ENCODE measurements at regions not wholly inside any gene's neighbourhood (a gene's known extent, or its start where the extent isn't known, plus 50 kb on each side); places are given as distances from the start of the nearest gene placed in this dataset.
A peak's percentile ranks its signal among the peaks of the same experiment; 100 is the strongest.

GRCh38 chr6:22845467-22845866 lies 276.1 kb downstream of the HDGFL1 start:
- DNase-seq (ENCODE audit: low read depth), result no peak
- TF ChIP-seq CTCF (IDR thresholded peaks at IDR 0.05; ENCODE audit: insufficient read depth, low read depth, low read length), result no peak
- H3K4me3 ChIP-seq (ENCODE audit: low read depth, low read length), result no peak overlapping the region

- H3K4me3 ChIP-seq (ENCODE audit: low read depth, low read length), result no peak overlapping the region
- no peak for TF ChIP-seq CTCF (IDR thresholded peaks at IDR 0.05; ENCODE audit: insufficient read depth, low read depth, low read length)
- no peak for DNase-seq (ENCODE audit: low read depth)
These were observed 278.8 kb downstream of the HDGFL1 start for GRCh38 chr6:22848121-22848520.

- H3K4me3 ChIP-seq (ENCODE audit: low read depth, low read length), result no peak overlapping the region
- no peak for DNase-seq (ENCODE audit: low read depth)
- no peak for TF ChIP-seq CTCF (IDR thresholded peaks at IDR 0.05; ENCODE audit: insufficient read depth, low read depth, low read length)
These were observed 280.6 kb downstream of the HDGFL1 start for GRCh38 chr6:22849921-22850320.

- DNase-seq (ENCODE audit: low read depth), result no peak
- no peak for TF ChIP-seq CTCF (IDR thresholded peaks at IDR 0.05; ENCODE audit: insufficient read depth, low read depth, low read length)
- no peak overlapping the region for H3K4me3 ChIP-seq (ENCODE audit: low read depth, low read length)
These were observed 282.7 kb downstream of the HDGFL1 start for GRCh38 chr6:22852101-22852500.

GRCh38 chr6:22873513-22874136 lies 304.3 kb downstream of the HDGFL1 start:
- TF ChIP-seq CTCF (IDR thresholded peaks at IDR 0.05; ENCODE audit: insufficient read depth, low read depth, low read length), result no peak
- DNase-seq (ENCODE audit: low read depth), result peak; percentile 59
- H3K4me3 ChIP-seq (ENCODE audit: low read depth, low read length), result no peak overlapping the region

- no peak for DNase-seq (ENCODE audit: low read depth)
- no peak for TF ChIP-seq CTCF (IDR thresholded peaks at IDR 0.05; ENCODE audit: insufficient read depth, low read depth, low read length)
- H3K4me3 ChIP-seq (ENCODE audit: low read depth, low read length), result no peak overlapping the region
These were observed 306.5 kb downstream of the HDGFL1 start for GRCh38 chr6:22875845-22876244.

- no peak overlapping the region for H3K4me3 ChIP-seq (ENCODE audit: low read depth, low read length)
- no peak for TF ChIP-seq CTCF (IDR thresholded peaks at IDR 0.05; ENCODE audit: insufficient read depth, low read depth, low read length)
- no peak for DNase-seq (ENCODE audit: low read depth)
These were observed 308.9 kb downstream of the HDGFL1 start for GRCh38 chr6:22878324-22878701.

All from fibroblast of villous mesenchyme (primary cell).